Neural cell (in vitro differentiated cells): ENCODE measurements at regions not wholly inside any gene's neighbourhood (a gene's known extent, or its start where the extent isn't known, plus 50 kb on each side); places are given as distances from the start of the nearest gene placed in this dataset.

ENCODE experiments used
- H2AFZ ChIP-seq: fragments of 200-600, 300-800 bp; sonication (generic), shearing (Covaris generic); 2 replicates; pipeline ENCODE4 v1.6.0; 2014; ENCODE audit warnings: low read depth, mild to moderate bottlenecking, antibody characterized with exemption, low read length, moderate library complexity
- H3F3A ChIP-seq: fragments of 200-600 bp; shearing (Covaris generic); 2 replicates; pipeline ENCODE4 v1.6.1; 2016; ENCODE audit warnings: mild to moderate bottlenecking, moderate library complexity, mixed read lengths, antibody characterized with exemption, low read length; ENCODE audit not compliant: insufficient read depth, poor library complexity, severe bottlenecking
- H3K27ac ChIP-seq: fragments of 200-600, 300-800 bp; sonication (generic), shearing (Covaris generic); 2 replicates; pipeline ENCODE4 v1.5.1; 2014; ENCODE audit warnings: mild to moderate bottlenecking, low read length, moderate library complexity
- H3K27me3 ChIP-seq: fragments of 300-800, 200-600 bp; sonication (generic), shearing (Covaris generic); 2 replicates; pipeline ENCODE4 v1.6.0; 2014; ENCODE audit warnings: mild to moderate bottlenecking, low read depth, low read length, moderate library complexity; ENCODE audit not compliant: insufficient read depth
- H3K36me3 ChIP-seq: fragments of 300-800, 200-600 bp; sonication (generic), shearing (Covaris generic); 2 replicates; pipeline ENCODE4 v1.5.1; 2014; ENCODE audit warnings: mild to moderate bottlenecking, antibody characterized with exemption, low read length, moderate library complexity; ENCODE audit not compliant: insufficient read depth
- H3K4me2 ChIP-seq: fragments of 300-800, 200-600 bp; sonication (generic), shearing (Covaris generic); 2 replicates; pipeline ENCODE4 v1.6.0; 2014; ENCODE audit warnings: mild to moderate bottlenecking, low read length
- H3K4me3 ChIP-seq: fragments of 300-800, 200-600 bp; sonication (generic), shearing (Covaris generic); 2 replicates; pipeline ENCODE4 v1.5.1; 2014; ENCODE audit warnings: mild to moderate bottlenecking, low read length, moderate library complexity
- H3K79me2 ChIP-seq: fragments of 200-600 bp; shearing (Covaris generic); replicated peaks from 2 replicates; pipeline ENCODE4 v1.6.0; 2014; ENCODE audit warnings: mild to moderate bottlenecking, low read length, moderate library complexity; ENCODE audit not compliant: insufficient read depth
- H3K9ac ChIP-seq: fragments of 300-800, 200-600 bp; sonication (generic), shearing (Covaris generic); 2 replicates; pipeline ENCODE4 v1.6.1; 2016; ENCODE audit warnings: mild to moderate bottlenecking, low read length, mixed read lengths
- H3K9me2 ChIP-seq: fragments of 200-600 bp; shearing (Covaris generic); 2 replicates; pipeline ENCODE4 v1.6.1; 2016; ENCODE audit warnings: mild to moderate bottlenecking, low read length, mixed read lengths; ENCODE audit not compliant: insufficient read depth
- H3K9me3 ChIP-seq: fragments of 200-600, 300-800 bp; sonication (generic), shearing (Covaris generic); 2 replicates; pipeline ENCODE4 v1.6.1; 2016; ENCODE audit warnings: mild to moderate bottlenecking, mixed run types, low read length, moderate library complexity, mixed read lengths
- H4K20me1 ChIP-seq: fragments of 200-600 bp; shearing (Covaris generic); 2 replicates; pipeline ENCODE4 v1.6.1; 2016; ENCODE audit warnings: mild to moderate bottlenecking, mixed run types; ENCODE audit not compliant: insufficient read depth
- EP300 ChIP-seq: fragments of 450-650 bp; conservative IDR thresholded peaks from 2 replicates; pipeline ENCODE4 v1.6.1; 2014; ENCODE audit warnings: antibody characterized with exemption, mild to moderate bottlenecking, moderate library complexity; ENCODE audit not compliant: poor library complexity, severe bottlenecking
- EZH2 ChIP-seq: fragments of 200-600, 300-800 bp; shearing (Covaris generic), sonication (generic); IDR thresholded peaks from 2 replicates; pipeline ENCODE4 v1.6.1; 2014; ENCODE audit warnings: antibody characterized with exemption, low read length, borderline replicate concordance, mild to moderate bottlenecking; ENCODE audit not compliant: insufficient read depth, poor library complexity, severe bottlenecking
- MXI1 ChIP-seq: fragments of 450-650 bp; conservative IDR thresholded peaks from 2 replicates; pipeline ENCODE4 v1.6.1; 2014; ENCODE audit warnings: antibody characterized with exemption, mild to moderate bottlenecking; ENCODE audit not compliant: poor library complexity, severe bottlenecking
- POLR2AphosphoS5 ChIP-seq: IDR thresholded peaks from 2 replicates; pipeline ENCODE4 v1.6.1; 2012
- RAD21 ChIP-seq: fragments of 450-650 bp; conservative IDR thresholded peaks from 2 replicates; pipeline ENCODE4 v1.6.1; 2014; ENCODE audit warnings: antibody characterized with exemption, mild to moderate bottlenecking, moderate library complexity
- REST ChIP-seq: IDR thresholded peaks from 2 replicates; pipeline ENCODE4 v1.6.1; 2012; ENCODE audit warnings: borderline replicate concordance
- SMC3 ChIP-seq: fragments of 450-650 bp; conservative IDR thresholded peaks from 2 replicates; pipeline ENCODE4 v1.6.1; 2014; ENCODE audit warnings: antibody characterized with exemption, mild to moderate bottlenecking, moderate library complexity; ENCODE audit not compliant: poor library complexity
- TAF1 ChIP-seq: IDR thresholded peaks from 2 replicates; pipeline ENCODE4 v1.6.1; 2012; ENCODE audit warnings: low read depth
- TF ChIP-seq, protein P1 (sequence below): fragments of 450-650 bp; IDR thresholded peaks from 2 replicates; pipeline ENCODE4 v1.5.1; 2014; ENCODE audit warnings: antibody characterized with exemption, mild to moderate bottlenecking, moderate library complexity; ENCODE audit not compliant: poor library complexity, severe bottlenecking

- Histone ChIP-seq H3K9me3 (no peaks in the 10 kb centered on the region), H3F3A (no peaks in the 10 kb centered on the region), H3K9ac (no peak overlapping the region), H3K4me3 (no peak overlapping the region), H3K79me2 (no peaks in the 10 kb centered on the region), H2AFZ (no peak overlapping the region), H3K27ac (no peak overlapping the region), H3K36me3 (no peaks in the 10 kb centered on the region), H3K27me3 (no peaks in the 10 kb centered on the region), H3K9me2 (no peaks in the 10 kb centered on the region), H4K20me1 (no peaks in the 10 kb centered on the region), H3K4me2 (no peak overlapping the region)
- no peak for TF ChIP-seq TAF1
- TF ChIP-seq EZH2 = no peak
- TF ChIP-seq EP300 = no peak
- TF ChIP-seq RAD21 = no peak
- TF ChIP-seq POLR2AphosphoS5 = no peak
- no peak for TF ChIP-seq REST
- TF ChIP-seq MXI1 = no peak
- TF ChIP-seq SMC3 = no peak
- TF ChIP-seq, protein P1, sequence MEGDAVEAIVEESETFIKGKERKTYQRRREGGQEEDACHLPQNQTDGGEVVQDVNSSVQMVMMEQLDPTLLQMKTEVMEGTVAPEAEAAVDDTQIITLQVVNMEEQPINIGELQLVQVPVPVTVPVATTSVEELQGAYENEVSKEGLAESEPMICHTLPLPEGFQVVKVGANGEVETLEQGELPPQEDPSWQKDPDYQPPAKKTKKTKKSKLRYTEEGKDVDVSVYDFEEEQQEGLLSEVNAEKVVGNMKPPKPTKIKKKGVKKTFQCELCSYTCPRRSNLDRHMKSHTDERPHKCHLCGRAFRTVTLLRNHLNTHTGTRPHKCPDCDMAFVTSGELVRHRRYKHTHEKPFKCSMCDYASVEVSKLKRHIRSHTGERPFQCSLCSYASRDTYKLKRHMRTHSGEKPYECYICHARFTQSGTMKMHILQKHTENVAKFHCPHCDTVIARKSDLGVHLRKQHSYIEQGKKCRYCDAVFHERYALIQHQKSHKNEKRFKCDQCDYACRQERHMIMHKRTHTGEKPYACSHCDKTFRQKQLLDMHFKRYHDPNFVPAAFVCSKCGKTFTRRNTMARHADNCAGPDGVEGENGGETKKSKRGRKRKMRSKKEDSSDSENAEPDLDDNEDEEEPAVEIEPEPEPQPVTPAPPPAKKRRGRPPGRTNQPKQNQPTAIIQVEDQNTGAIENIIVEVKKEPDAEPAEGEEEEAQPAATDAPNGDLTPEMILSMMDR = no peak
These were observed 70.1 kb downstream of the SUCNR1 start for GRCh38 chr3:151943539-151943938.

DNA sequence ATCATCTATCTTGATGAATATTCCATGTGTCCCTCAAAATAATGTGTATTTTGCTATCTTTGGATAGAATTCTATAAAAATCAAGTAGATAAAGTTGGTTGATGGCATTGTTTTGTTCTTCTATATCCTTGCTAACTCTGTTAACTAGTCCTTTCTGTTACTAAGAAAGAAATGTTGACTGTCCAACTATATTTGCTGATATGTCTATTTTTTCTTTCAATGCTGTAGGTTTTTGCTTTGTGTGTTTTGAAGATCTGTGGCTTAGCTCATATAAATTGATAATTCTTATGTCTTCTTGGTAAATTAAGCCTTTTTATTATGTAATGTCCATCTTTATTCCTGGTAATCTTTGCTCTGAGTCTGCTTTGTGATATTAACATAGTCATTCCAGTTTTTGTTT, 70.9 kb downstream of the SUCNR1 start:
- Histone ChIP-seq H3K27ac (no peak overlapping the region), H3K27me3 (no peaks in the 10 kb centered on the region), H4K20me1 (no peaks in the 10 kb centered on the region), H3K9ac (no peak overlapping the region), H3K9me2 (no peaks in the 10 kb centered on the region), H3K9me3 (no peaks in the 10 kb centered on the region), H3K4me2 (no peak overlapping the region), H3K79me2 (no peaks in the 10 kb centered on the region), H3K36me3 (no peaks in the 10 kb centered on the region), H2AFZ (no peak overlapping the region), H3K4me3 (no peak overlapping the region), H3F3A (no peaks in the 10 kb centered on the region)
- TF ChIP-seq SMC3 (no peak), RAD21 (no peak), TAF1 (no peak), POLR2AphosphoS5 (no peak), EP300 (no peak), EZH2 (no peak), REST (no peak), MXI1 (no peak)
- TF ChIP-seq, protein P1 = no peak
